Colonic mucosa (tissue), 4 donors: ENCODE measurements at regions not wholly inside any gene's neighbourhood (a gene's known extent, or its start where the extent isn't known, plus 50 kb on each side); places are given as distances from the start of the nearest gene placed in this dataset.

ENCODE experiments used
- DNase-seq: peaks from one replicate; pipeline ENCODE4 v3.0.0-alpha.2; 2020
- H3K27ac ChIP-seq: fragments of 200-600 bp; one replicate; pipeline ENCODE4 v1.8.0; 2021
- H3K27me3 ChIP-seq: fragments of 200-600 bp; one replicate; pipeline ENCODE4 v1.8.0; 2021
- H3K36me3 ChIP-seq: fragments of 200-600 bp; one replicate; pipeline ENCODE4 v1.8.0; 2021
- H3K4me1 ChIP-seq: fragments of 200-600 bp; one replicate; pipeline ENCODE4 v1.8.0; 2021; ENCODE audit warnings: mild to moderate bottlenecking
- H3K4me3 ChIP-seq: fragments of 200-600 bp; one replicate; pipeline ENCODE4 v1.8.0; 2021
- H3K9ac ChIP-seq, 2 donors: one replicate each; pipeline ENCODE4 v1.7.0; 2013; ENCODE audit warnings: control low read depth in 2 of 2, low read depth in 2 of 2, low read length in 2 of 2
- H3K9me3 ChIP-seq: fragments of 200-600 bp; one replicate; pipeline ENCODE4 v1.8.0; 2021
- CTCF ChIP-seq: fragments of 200-600 bp; IDR thresholded peaks from one replicate; pipeline ENCODE4 v1.8.0; 2022; ENCODE audit warnings: antibody characterized with exemption, mild to moderate bottlenecking
- intact Hi-C: fragments of 100-400 bp; cut with DNase I; formaldehyde crosslinking; loops from one replicate; pipeline ENCODE4 v1.14.1; 2022
- donor health status: healthy.
- donor health status: DM: no; HTN: no; CAD: no.
- donor health status: DM: no; HTN: no; CAD: no.

GRCh38 chr10:29112827-29113615 is 175.8 kb upstream of the LYZL1 start:
- no peaks in the 10 kb centered on the region for H3K4me1 ChIP-seq
- DNase-seq: no peak
- no peak for TF ChIP-seq CTCF
- H3K4me3 ChIP-seq: no peak overlapping the region
- no peaks in the 10 kb centered on the region for H3K36me3 ChIP-seq
- H3K27me3 ChIP-seq: no peaks in the 10 kb centered on the region
- no peak overlapping the region for H3K27ac ChIP-seq
- intact Hi-C loops: no loop called here
- no peaks in the 10 kb centered on the region for H3K9me3 ChIP-seq
- H3K9ac ChIP-seq: no peak overlapping the region

DNA sequence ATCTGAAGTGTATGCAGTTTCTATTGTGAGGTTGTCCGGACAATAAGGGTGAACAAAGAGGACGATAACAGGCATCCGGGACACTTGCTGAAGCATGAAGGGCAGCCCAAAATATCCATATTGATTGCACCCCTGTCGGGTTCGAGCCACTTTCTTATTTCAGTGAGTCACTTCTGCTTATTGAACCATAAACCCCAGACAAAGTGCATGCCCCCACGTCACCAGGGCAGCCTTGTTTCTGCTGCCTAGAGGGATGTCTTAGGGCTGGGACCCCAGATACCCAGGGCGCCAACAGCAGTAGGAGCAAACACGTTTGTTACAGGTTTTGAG is 175.3 kb upstream of the LYZL1 start:
- no peak for TF ChIP-seq CTCF
- DNase-seq: no peak
- Histone ChIP-seq H3K9ac (no peak overlapping the region), H3K4me3 (no peak overlapping the region), H3K9me3 (no peaks in the 10 kb centered on the region), H3K27me3 (no peaks in the 10 kb centered on the region), H3K36me3 (no peaks in the 10 kb centered on the region), H3K4me1 (no peaks in the 10 kb centered on the region), H3K27ac (no peak overlapping the region)
- intact Hi-C loops: no loop called here

GRCh38 chr10:29114141-29114540 is 174.7 kb upstream of the LYZL1 start:
- Histone ChIP-seq H3K4me3 (no peak overlapping the region), H3K27me3 (no peaks in the 10 kb centered on the region), H3K9ac (no peak overlapping the region), H3K4me1 (no peaks in the 10 kb centered on the region), H3K9me3 (no peaks in the 10 kb centered on the region), H3K27ac (no peak overlapping the region), H3K36me3 (no peaks in the 10 kb centered on the region)
- intact Hi-C loops: no loop called here
- TF ChIP-seq CTCF: no peak
- DNase-seq: no peak

- H3K9ac ChIP-seq: no peak overlapping the region
- H3K27me3 ChIP-seq: no peaks in the 10 kb centered on the region
- no peaks in the 10 kb centered on the region for H3K9me3 ChIP-seq
- no peak for DNase-seq
- no peak overlapping the region for H3K27ac ChIP-seq
- H3K36me3 ChIP-seq: no peaks in the 10 kb centered on the region
- no peak for TF ChIP-seq CTCF
- no peaks in the 10 kb centered on the region for H3K4me1 ChIP-seq
- H3K4me3 ChIP-seq: no peak overlapping the region
- intact Hi-C loops: no loop called here
Observed at GRCh38 chr10:29117781-29118180, 171.1 kb upstream of the LYZL1 start.

GRCh38 chr10:29119374-29119773 is 169.5 kb upstream of the LYZL1 start:
- Histone ChIP-seq H3K9ac (no peak overlapping the region), H3K27me3 (no peaks in the 10 kb centered on the region), H3K9me3 (no peaks in the 10 kb centered on the region), H3K36me3 (no peaks in the 10 kb centered on the region), H3K4me1 (no peaks in the 10 kb centered on the region), H3K4me3 (no peak overlapping the region), H3K27ac (no peak overlapping the region)
- DNase-seq: peak; percentile 81
- peak; percentile 37 for TF ChIP-seq CTCF
- intact Hi-C loops: no loop called here
